Breast epithelium (tissue), 4 donors: ENCODE measurements at regions not wholly inside any gene's neighbourhood (a gene's known extent, or its start where the extent isn't known, plus 50 kb on each side); places are given as distances from the start of the nearest gene placed in this dataset.

ENCODE experiments used
- DNase-seq, 2 donors: peaks; one replicate each; pipeline ENCODE4 v3.0.0-alpha.2; 2019; ENCODE audit warnings: low spot score in 2 of 2
- H3K27ac ChIP-seq, 2 donors: fragments of 200-600 bp; sonication (generic) in 1 of 2; one replicate each; pipeline ENCODE4 v1.5.1; 2016 to 2019; ENCODE audit warnings: mild to moderate bottlenecking in 1 of 2
- H3K27me3 ChIP-seq, 2 donors: fragments of 200-600 bp; sonication (generic) in 1 of 2; one replicate each; pipeline versions ENCODE4 v1.5.1 to v1.6.0; 2017 to 2019; ENCODE audit warnings: control low read depth in 1 of 2, mild to moderate bottlenecking in 1 of 2
- H3K36me3 ChIP-seq: fragments of 200-600 bp; one replicate; pipeline ENCODE4 v1.5.1; 2019
- H3K4me1 ChIP-seq, 2 donors: fragments of 200-600 bp; sonication (generic); one replicate each; pipeline ENCODE4 v1.5.1; 2016 to 2019; ENCODE audit warnings: control low read depth in 1 of 2
- H3K4me3 ChIP-seq, 3 donors: fragments of 200-600 bp; sonication (generic); 1 replicate in 2 of 3; 2 replicates in 1 of 3; pipeline ENCODE4 v1.5.1; 2016 to 2019; ENCODE audit warnings: mild to moderate bottlenecking in 3 of 3, moderate library complexity in 2 of 3
- H3K9me3 ChIP-seq, 2 donors: fragments of 200-600 bp; sonication (generic) in 1 of 2; one replicate each; pipeline ENCODE4 v1.5.1; 2016 to 2019; ENCODE audit warnings: control low read depth in 1 of 2
- POLR2A ChIP-seq: fragments of 450-650 bp; IDR thresholded peaks from one replicate; pipeline ENCODE4 v1.6.1; 2016; ENCODE audit warnings: antibody characterized with exemption, mild to moderate bottlenecking, moderate library complexity
- POLR2AphosphoS5 ChIP-seq, 3 donors: sonication (generic); formaldehyde crosslinking; IDR thresholded peaks; one replicate each; pipeline ENCODE4 v1.6.1; 2017; ENCODE audit warnings: antibody characterized with exemption in 3 of 3
- intact Hi-C: fragments of 100-400 bp; cut with DNase I; formaldehyde crosslinking; loops from one replicate; pipeline ENCODE4 v1.15.1; 2023; ENCODE audit warnings: low total_unique reads
- TF ChIP-seq, protein P1 (sequence below), 3 donors: fragments of 450-650 bp; IDR thresholded peaks; one replicate each; pipeline ENCODE4 v1.5.1; 2016 to 2017; ENCODE audit warnings: antibody characterized with exemption in 3 of 3, mild to moderate bottlenecking in 3 of 3, moderate library complexity in 3 of 3

DNA sequence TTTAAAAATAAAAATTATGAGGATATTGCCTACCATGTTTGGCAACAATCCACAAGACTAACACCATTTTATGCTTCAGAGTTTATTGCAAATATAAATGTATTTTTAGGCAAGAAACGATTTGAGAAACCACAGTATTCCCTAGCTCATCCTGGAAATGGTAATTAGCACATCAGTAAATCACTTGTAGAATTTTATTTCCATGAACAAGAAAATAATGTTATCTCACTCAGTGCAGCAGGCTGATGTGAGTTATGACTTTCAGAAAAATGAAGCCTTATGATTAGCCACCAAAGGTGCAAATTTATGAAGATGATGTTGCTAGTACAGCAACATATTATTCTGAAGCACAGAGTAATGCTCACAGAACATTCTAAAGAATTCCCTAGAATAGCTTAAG, 127.7 kb upstream of the GJE1 start:
- H3K27me3 ChIP-seq = no peaks in the 10 kb centered on the region
- H3K4me3 ChIP-seq = no peak overlapping the region
- DNase-seq = no peak
- intact Hi-C loops = no loop called here
- no peaks in the 10 kb centered on the region for H3K4me1 ChIP-seq
- H3K9me3 ChIP-seq = peaks cover 0 to 8% of the 10 kb centered on the region in 2 donors
- H3K27ac ChIP-seq = no peak overlapping the region
- TF ChIP-seq POLR2AphosphoS5 (IDR thresholded peaks at IDR 0.05) (no peak), POLR2A (no peak)
- TF ChIP-seq, protein P1, sequence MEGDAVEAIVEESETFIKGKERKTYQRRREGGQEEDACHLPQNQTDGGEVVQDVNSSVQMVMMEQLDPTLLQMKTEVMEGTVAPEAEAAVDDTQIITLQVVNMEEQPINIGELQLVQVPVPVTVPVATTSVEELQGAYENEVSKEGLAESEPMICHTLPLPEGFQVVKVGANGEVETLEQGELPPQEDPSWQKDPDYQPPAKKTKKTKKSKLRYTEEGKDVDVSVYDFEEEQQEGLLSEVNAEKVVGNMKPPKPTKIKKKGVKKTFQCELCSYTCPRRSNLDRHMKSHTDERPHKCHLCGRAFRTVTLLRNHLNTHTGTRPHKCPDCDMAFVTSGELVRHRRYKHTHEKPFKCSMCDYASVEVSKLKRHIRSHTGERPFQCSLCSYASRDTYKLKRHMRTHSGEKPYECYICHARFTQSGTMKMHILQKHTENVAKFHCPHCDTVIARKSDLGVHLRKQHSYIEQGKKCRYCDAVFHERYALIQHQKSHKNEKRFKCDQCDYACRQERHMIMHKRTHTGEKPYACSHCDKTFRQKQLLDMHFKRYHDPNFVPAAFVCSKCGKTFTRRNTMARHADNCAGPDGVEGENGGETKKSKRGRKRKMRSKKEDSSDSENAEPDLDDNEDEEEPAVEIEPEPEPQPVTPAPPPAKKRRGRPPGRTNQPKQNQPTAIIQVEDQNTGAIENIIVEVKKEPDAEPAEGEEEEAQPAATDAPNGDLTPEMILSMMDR (IDR thresholded peaks at IDR 0.05) = no peak
- no peaks in the 10 kb centered on the region for H3K36me3 ChIP-seq

GRCh38 chr6:142002825-142003405, 129.8 kb upstream of the GJE1 start:
- Histone ChIP-seq H3K4me3 (no peak overlapping the region), H3K27ac (no peak overlapping the region), H3K9me3 (peaks cover 0 to 15% of the 10 kb centered on the region in 2 donors), H3K27me3 (no peaks in the 10 kb centered on the region), H3K36me3 (no peaks in the 10 kb centered on the region), H3K4me1 (no peaks in the 10 kb centered on the region)
- TF ChIP-seq, protein P1 (IDR thresholded peaks at IDR 0.05) = no peak
- TF ChIP-seq POLR2A = no peak
- TF ChIP-seq POLR2AphosphoS5 (IDR thresholded peaks at IDR 0.05) = no peak
- intact Hi-C loops = no loop called here
- DNase-seq = no peak

- intact Hi-C loops = no loop called here
- Histone ChIP-seq H3K36me3 (no peaks in the 10 kb centered on the region), H3K27ac (no peak overlapping the region), H3K9me3 (peaks cover 0 to 26% of the 10 kb centered on the region in 2 donors), H3K27me3 (no peaks in the 10 kb centered on the region), H3K4me1 (no peaks in the 10 kb centered on the region), H3K4me3 (no peak overlapping the region)
- DNase-seq = no peak
- TF ChIP-seq, protein P1 (IDR thresholded peaks at IDR 0.05) = no peak
- TF ChIP-seq POLR2A (no peak), POLR2AphosphoS5 (IDR thresholded peaks at IDR 0.05) (no peak)
These were observed 135.9 kb upstream of the GJE1 start for GRCh38 chr6:141996823-141997222.

GRCh38 chr6:141992109-141992508, 140.6 kb upstream of the GJE1 start:
- no peak overlapping the region for H3K27ac ChIP-seq
- no peak overlapping the region for H3K4me3 ChIP-seq
- no peaks in the 10 kb centered on the region for H3K27me3 ChIP-seq
- no peak for DNase-seq
- no peaks in the 10 kb centered on the region for H3K36me3 ChIP-seq
- peaks cover 0 to 8% of the 10 kb centered on the region in 2 donors for H3K9me3 ChIP-seq
- H3K4me1 ChIP-seq = no peaks in the 10 kb centered on the region
- intact Hi-C loops = no loop called here
- TF ChIP-seq POLR2A (no peak), POLR2AphosphoS5 (IDR thresholded peaks at IDR 0.05) (no peak)
- TF ChIP-seq, protein P1 (IDR thresholded peaks at IDR 0.05) = no peak

DNA sequence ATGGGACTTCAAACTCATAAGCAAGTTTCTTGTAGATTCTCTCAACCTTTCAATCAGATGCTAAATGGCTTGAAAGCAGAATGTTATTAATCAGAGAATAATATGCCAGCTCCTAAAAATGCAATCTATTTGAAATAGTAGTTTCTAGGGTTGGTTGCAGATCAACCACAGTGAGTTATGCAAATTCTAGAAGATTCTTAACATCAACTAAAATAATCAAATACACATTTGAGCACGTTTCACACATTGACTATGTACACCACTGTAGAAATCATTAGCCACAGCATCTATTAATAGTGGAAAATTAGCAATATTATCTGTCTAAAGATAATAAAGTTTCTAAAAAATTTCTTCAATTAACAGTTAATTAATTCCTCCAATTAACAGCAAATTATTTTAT, 141.9 kb upstream of the GJE1 start:
- Histone ChIP-seq H3K9me3 (no peaks in the 10 kb centered on the region), H3K27me3 (no peaks in the 10 kb centered on the region), H3K4me3 (no peak overlapping the region), H3K27ac (no peak overlapping the region), H3K36me3 (no peaks in the 10 kb centered on the region), H3K4me1 (no peaks in the 10 kb centered on the region)
- intact Hi-C loops = no loop called here
- TF ChIP-seq, protein P1 (IDR thresholded peaks at IDR 0.05) = no peak
- no peak for TF ChIP-seq POLR2AphosphoS5 (IDR thresholded peaks at IDR 0.05)
- TF ChIP-seq POLR2A = no peak
- DNase-seq = no peak
